GM21723 (cell line): ENCODE measurements at regions not wholly inside any gene's neighbourhood (a gene's known extent, or its start where the extent isn't known, plus 50 kb on each side); places are given as distances from the start of the nearest gene placed in this dataset.

Experiments
- ATAC-seq: cut with Tn5 transposase; IDR thresholded peaks from one replicate; pipeline ENCODE4 v1.9.1; 2021; ENCODE audit warnings: mild to moderate bottlenecking, moderate library complexity; ENCODE audit not compliant: unreplicated experiment

GRCh38 chr7:28360739-28361138 lies 51.6 kb upstream of the CREB5 start:
- ATAC-seq, result no peak

- ATAC-seq, result no peak
Observed at GRCh38 chr7:28361551-28361950, 50.8 kb upstream of the CREB5 start.

GRCh38 chr7:28362182-28362581 lies 50.1 kb upstream of the CREB5 start:
- no peak for ATAC-seq
